ENCODE measurements at regions not wholly inside any gene's neighbourhood (a gene's known extent, or its start where the extent isn't known, plus 50 kb on each side); places are given as distances from the start of the nearest gene placed in this dataset.

DNA sequence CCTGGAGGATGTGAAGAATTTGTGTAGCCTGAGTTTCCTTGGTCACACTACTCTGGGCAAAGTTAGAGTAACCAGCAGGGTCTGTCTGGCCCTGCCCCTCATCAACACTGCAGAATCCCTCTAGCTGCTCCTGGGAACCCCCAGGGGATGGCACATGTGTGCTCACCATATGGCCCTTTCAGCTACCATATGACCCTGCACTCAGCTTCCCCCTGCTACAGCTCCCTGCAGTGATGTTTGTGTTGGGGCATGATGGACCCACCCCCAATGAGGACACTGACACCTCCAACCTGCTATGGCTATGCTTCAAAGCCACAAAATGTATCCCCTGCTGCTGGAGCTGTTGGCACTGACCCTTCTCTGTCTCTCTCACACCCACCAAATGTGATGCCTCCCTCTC, 152.7 kb downstream of the SNX18 start:
- DNase-seq, result no peak

DNA sequence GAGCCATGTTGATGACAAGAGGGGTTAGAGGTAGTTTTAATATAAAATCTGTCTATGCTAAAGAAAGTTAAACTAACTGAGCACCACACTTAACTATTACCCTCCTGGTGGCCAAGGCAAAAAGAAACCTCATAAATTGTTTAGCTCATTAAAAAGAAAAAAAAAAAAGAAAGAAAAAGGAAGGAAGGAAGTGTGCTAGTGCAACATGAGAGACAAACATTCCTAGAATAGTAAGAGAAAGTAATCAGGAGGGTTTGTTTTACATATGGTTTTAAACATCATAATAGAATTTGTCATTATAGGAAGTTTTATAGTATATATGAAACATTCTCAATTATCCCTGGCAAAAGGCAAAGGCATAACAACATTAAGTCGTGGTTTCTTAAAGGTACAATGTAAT, 152.3 kb downstream of the SNX18 start:
- DNase-seq, result no peak

DNA sequence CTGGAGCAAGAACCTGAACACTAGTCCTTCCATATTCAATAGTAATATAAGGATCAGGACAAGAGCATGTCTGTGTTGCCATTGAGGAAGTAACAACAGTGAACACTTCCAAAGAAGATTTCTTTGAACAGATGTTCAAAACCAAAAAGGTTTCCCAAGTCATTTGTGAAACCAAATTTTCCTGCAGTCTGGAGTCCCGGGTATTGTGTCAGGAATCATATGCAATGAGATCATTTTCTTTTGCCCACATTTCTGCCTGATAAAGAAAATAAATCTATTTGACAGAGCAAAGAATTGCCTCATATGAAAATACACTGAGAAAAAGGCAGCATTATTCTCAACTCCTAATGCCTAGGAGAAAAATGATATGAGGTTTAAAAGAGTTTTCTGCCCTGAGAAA, 151.7 kb downstream of the SNX18 start:
- DNase-seq, result no peak

DNA sequence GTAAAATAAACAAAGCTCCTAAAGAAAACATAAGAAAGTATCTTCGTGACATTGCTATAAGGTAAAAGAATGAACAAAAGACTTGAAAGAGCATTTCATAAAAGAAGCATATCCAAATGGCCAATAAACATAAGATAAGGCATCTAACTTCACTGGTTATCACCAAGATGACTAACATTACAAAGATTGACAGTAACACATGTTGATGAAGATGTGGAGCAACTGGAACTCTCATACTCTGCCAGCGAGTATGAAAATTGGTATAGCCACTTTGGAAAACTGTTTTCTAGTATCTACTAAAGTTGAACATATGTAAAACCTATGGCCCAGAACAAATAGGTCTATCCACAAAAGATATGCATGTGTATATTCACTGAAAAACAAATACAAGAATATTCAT, 150.5 kb downstream of the SNX18 start:
- DNase-seq, result no peak

DNA sequence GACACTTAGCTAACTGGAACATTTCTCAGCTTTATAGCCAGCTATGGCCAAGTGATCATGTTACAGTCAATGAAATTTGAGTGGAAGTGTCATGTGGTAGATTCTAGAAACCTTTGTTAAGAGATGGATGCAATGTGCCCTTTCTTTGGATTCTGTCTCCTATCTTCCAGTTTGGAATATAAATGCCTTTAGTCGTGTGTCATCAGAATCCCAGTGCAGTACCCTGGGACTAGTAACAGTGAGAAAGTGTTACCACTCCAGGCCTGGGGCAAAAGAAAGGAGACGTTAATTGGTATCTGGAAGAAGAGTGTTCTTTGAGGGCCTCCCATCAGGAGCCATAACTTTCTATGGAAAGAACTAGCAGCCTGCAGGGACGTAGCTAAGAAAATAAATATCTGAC, 149.6 kb downstream of the SNX18 start:
- no peak for DNase-seq

DNA sequence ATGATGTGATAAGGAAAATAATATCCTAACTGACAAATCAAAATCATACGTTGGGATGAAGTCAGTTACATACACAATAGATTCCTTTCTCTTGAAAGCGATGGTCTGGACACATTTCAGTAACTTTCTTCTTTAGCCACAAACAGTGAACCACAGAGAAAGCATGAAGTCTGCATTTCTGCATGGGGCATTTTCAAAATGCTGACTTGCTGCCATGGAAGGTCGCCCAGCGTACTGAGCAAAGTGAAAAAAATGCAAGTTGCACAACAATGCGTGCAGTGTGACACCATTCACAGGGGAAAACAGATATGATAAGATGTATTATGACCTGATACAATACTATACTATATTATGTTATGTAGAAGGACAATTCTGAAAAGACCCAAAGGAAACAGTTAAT, 146.3 kb downstream of the SNX18 start:
- DNase-seq, result no peak

DNA sequence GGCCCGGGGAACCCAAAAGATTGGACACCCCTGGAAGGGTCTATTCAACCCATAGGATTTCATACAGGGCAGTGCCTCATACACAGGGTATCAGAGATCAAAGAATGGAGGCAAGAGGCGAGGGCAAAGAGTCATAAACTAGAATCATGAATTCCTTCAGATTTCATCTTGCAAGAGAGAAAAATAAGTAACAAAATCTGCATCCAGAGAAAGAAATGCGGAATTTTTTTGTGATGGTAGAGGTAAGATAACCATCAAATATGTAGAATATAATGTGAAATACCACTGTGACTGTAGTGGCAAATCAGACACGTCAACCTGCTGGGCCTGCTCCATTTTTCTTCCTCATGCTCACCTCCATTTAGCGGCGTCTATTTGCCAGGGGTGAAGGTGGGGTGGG, 143.6 kb downstream of the SNX18 start:
- no peak for DNase-seq

DNA sequence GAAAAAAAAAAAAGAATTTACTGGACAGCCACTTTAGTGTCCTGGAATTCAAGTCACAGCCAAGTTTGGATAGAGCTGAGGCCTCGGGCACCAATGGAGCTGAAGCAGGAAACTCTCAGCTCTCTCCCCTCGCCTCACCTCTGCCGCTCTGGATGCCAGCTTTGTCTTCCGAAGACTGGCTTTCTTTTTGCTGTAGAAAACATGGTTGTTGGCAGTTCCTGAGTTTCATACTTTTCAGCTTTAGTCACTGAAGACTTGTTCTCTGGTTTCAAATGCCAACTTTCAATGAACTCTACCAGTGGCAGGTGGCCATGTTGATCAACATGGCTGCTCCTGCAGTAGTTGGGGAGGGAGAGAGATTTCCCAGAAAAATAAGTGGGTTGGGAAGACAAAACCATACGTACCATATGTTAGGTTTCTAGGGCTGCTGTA, 142.2 kb downstream of the SNX18 start:
- no peak for DNase-seq

DNA sequence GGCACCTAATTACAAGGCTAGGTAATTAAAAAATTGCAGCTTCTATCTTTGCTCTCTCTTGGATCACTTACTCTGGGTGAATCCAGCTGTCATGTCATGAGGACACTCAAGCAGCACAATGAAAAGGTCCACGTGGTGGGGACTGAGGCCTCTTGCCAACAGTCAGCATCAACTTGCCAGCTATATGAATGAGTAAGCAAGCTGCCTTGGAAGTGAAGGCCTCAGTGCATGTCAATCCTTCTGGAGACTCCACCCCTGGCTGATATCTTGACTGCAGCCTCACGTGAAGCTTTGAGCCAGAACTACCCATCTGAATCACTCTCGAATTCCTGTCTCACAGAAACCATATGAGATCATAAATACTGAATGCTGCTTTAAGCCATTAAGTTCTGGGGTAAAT, 140.5 kb downstream of the SNX18 start:
- DNase-seq, result no peak

DNA sequence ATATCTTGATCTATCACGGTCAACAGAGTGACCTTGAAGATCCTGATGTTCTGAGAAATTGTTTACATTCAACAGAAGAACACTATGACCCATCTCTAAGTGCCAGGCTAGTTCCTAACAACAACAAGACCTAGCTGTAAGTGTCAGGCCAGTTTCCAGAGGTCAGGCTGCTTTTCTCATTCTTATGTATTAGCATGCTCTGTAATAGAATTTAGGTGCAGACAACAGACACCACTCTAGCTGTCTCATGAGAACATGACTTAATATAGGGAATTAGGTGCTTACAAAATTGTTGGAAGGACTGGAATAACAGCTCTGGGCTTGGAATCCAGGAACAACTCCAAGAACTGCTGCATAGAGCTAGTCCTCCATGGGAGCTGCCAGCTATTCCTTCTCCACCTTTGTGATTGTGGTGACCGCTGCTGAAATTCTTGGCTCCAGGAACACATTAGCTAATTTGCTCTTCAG, 138.7 kb downstream of the SNX18 start:
- DNase-seq, result no peak

DNA sequence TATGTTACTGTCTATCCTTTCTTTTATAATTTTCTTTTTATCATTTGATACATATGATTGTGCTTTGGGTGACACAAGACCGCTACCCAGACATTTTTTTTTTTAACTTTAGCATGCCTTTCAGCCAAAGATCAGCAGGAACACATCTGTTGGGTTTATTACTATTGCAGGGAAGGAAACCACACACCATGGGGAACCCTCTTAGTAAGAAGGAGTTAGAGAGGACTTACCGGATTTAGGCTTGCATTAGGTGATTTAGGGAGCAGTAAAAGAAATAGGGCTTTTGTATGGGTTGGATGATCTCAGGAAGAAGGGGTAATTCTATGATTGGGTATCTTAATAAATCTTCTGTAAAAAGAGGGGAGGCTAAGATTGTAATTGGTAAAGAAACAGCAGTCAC, 138.2 kb downstream of the SNX18 start:
- no peak for DNase-seq

DNA sequence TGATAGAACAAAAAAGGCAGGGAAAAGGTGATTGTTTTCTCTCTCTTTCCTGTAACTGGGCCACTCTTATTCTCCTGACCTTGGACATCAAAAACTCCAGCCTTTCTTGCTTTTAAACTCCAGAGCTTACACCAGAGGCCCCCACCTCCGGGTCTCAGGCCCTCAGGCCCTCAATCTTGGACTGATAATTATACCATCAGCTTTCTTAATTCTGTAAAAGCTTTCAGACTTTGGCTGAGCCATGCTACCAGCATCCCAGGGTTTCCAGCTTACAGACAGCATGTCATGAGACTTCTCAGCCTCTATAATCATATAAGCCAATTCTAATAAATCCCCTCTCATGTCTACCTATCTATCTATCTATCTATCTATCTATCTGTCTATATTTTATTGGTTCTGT, 137.7 kb downstream of the SNX18 start:
- no peak for DNase-seq

DNA sequence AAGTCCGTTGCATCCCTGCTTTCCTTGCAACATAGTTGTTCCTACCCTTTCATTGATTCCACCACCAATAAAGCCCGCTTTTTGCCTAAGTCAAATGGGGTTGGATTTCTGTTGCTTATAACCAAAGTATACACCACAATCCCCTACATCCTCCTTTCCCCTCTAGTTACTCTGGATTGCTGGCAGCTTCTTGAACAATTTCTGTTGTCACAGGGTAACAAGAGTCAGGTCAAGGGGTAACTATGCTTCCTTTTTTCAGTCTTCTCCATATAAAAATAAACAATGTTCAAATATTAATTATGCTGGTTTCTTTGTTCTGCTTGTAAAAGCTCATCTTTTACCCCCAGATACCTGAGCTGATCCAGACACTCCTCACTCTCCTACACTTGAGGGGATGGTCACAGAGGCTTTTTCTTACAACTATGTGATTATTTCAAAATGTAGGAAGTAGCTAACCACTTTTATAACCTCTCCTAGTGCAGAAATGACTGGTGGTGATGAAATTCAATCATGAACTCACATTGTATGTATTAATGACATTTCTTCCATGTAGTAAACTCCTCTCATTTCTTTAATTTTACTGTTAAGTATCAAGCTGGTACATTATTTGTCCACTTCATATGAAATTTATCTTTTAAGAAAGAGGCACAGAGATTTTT, 136.5 kb downstream of the SNX18 start:
- no peak for DNase-seq

DNA sequence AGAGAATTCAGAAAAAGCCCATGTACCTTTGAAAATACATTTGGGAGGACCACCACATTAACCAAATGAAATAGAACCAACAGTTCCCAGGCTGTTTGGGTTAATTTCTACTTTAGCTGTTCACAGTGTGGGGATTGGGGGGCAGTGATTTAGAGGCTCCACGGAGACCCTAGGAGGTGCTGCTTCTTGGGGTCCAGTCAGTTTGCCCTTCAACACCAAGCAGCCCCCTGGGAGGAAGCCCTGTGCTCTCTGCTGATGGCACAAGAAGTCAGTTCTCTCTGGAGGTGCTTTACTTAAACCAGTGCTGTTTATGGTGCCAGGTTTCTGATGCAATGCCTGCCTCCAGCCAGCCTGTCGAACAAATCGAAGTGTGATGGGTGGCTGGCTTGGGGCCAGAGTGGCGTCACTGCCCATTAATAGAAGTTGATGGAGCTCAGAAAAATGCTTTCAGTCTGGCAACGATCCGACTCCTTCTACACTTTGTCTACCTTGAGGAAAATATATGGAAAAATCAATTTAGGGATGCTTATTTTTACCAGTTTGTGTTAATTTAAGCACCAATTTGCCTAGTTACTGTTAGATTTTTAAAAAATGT, 134.0 kb downstream of the SNX18 start:
- no peak for DNase-seq

DNA sequence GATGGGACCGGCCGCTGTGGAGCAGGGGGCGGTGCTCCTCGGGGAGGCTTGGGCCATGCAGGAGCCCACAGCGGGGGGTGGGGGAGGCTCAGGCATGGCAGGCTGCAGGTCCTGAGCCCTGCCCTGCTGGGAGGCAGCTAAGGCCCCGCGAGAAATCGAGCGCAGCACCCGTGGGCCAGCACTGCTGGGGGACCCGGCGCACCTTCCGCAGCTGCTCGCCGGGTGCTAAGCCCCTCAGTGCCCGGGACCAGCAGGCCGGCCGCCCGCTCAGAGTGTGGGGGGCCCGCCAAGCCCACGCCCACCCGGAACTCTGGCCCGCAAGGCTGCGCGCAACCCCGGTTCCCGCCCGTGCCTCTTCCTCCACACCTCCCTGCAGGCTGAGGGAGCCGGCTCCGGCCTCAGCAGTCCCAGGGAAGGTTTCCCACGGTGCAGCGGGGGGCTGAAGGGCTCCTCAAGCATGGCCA, 131.5 kb downstream of the SNX18 start:
- no peak for DNase-seq

DNA sequence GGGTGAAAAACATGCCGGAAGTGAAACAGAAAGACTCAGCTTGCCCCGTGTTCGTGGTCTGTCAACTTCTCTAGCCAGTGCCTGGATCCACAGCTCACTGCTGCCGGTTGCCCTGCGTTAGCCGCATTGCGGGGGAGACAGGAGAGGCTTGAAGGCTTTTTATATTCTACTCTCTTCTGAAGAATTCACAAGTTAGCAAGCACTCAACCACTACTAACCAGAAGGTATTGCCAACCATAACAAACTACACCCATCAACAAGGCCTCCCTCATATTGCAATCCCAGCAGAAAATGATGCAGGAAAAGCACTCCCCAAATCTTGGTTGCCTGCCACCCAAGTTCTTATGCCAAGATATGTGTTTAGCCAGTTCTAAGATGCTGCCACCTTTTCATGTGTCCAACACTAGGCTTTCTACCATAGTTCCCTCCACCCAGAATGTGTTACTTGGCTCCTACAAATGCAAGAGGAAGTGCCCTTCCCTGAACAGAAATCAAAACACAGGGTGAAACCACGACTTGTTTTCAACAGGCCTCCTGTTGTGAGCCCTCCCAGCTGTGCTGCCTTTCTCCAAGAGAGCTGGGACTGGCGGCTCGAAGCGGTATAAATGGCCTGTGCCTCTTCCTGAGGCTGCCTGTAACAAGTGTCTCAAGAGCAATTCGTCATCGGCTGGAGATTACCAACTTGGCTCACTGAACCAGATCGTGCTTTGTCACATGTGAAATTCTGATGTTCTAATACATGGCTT, 129.0 kb downstream of the SNX18 start:
- peak; percentile 18 for DNase-seq

DNA sequence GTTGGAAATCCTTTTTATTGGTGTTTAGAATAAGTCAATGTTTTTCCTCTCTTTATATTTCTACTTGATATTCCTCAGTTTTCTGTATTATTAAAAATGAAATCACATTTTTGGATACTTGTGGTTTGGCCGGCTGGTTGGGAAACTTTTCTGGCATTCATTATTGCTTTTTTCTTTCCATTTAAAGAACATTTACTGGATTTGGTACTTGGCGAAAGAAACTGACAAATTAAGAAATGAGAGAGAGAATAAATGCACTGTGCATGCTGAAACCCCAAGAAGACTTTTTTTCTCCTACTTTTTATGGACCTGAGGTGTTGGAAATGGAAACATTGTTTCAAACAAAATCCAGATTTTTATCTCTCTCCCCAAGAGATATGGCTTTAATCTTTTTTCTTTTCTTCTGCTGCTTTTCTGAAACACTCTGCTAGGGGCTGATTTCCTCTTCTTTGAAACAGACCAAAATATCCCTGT, 128.4 kb downstream of the SNX18 start:
- DNase-seq, result no peak

DNA sequence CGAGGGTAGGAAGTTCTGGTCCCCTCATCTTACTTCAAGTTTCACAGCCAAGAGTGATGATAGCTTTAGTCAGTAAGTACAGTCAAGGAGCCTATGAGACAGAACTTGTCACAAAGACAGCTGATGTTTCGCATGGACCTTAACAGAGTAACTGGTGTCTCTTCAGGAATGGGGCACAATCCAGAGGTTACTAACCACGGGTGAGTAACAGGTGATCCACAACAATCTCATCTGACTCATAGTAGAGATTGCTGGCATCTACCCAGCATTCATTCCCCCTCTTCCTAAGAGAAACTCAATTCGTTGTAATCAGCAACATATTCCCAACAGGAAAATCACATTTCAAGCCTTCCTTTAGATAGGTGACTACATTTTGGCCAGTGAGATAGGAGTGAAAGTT, 126.7 kb downstream of the SNX18 start:
- no peak for DNase-seq

DNA sequence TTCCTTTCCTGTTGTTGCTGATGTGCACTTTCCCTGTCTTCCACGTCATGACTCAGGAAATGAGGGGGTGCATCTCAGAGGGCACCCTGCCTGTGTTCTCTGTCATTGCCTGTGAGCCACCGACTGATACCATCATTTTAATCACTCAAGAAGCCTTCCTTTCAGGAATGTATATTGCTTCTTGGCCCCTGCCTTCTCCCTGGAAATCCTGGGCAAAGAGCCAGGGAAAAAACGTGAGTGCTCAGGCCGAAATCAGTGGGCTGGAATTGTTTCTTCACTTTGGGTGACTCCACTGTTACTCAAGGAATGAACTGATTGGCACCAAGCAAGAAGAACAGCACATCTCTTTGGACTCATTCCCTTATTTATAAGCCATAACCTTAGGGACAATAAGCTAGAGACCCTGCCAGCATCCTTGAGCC, 126.1 kb downstream of the SNX18 start:
- no peak for DNase-seq

DNA sequence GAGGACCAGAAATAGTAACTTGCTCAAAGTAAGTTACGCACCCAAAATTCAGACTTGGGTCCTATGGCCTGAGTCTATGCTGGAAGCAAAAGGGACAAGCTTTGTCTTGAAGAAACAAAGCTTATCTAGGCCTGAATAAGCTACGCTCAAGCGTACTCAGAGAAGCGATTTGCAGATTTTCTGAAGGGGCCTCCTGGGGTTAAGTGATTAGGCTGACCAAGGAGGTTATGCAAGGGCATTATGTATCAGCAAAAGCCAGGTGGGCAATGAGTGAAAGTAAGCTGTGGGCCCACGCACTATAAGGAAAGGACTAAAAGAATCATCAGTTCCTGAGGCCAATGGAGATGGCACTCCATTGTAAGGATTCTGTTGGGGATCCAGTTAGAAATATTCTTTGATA, 122.1 kb downstream of the SNX18 start:
- no peak for DNase-seq

DNA sequence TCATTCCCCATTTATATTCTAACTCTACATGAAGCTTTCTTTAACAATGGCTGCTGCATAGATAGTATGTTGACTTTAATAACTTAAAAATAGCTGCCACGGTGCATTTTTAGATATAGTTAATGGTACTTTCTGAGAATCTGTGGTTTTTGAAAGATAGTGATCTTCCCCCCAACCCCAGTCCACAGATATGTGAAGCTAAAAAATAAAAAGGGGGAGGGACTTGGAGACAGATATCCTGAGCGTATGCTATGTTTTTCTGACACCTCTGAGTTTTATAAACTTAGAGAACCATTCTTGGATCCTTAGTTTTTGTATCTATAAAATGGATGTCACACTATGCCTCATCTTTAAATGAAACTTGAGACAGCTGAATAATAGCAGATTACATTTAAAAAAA, 120.5 kb downstream of the SNX18 start:
- no peak for DNase-seq

DNA sequence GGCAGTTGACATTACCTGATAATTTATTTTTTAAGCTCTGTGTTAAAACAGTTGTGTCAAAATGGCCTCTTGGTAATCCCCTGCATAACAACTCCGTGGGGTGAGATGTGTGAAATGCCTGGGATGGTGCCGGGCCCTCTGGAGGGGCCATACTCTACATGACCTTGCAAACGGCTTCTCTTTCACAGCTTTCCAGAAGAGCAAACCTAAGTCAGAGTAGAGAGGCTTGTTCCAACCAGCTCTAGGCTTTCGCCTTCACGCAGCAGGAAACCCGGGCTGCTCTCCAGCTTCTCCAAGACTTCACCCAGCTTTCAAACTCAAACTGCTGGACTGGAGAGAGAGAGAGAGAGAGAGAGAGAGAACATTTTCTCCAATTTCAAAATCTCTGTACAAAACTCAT, 120.1 kb downstream of the SNX18 start:
- DNase-seq, result no peak

DNA sequence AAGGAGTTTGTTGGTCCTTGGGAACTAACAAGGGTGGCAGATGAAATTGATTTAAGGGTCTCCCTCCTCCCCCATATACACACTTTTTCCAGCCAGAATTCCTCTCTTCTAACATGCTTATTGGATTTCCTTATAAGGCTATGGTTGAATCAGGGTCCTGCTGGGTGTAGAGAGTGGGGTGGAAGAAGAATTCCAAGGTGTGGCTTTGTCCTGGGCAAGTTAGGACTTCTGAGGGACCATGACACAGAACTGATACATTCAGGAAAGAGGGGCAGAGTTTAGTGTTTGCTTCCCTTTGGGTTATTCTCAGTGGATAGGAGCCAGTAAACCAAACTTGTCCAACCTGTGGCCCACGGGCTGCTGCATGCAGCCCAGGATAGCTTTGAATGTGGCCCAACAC, 116.5 kb downstream of the SNX18 start:
- DNase-seq, result no peak

DNA sequence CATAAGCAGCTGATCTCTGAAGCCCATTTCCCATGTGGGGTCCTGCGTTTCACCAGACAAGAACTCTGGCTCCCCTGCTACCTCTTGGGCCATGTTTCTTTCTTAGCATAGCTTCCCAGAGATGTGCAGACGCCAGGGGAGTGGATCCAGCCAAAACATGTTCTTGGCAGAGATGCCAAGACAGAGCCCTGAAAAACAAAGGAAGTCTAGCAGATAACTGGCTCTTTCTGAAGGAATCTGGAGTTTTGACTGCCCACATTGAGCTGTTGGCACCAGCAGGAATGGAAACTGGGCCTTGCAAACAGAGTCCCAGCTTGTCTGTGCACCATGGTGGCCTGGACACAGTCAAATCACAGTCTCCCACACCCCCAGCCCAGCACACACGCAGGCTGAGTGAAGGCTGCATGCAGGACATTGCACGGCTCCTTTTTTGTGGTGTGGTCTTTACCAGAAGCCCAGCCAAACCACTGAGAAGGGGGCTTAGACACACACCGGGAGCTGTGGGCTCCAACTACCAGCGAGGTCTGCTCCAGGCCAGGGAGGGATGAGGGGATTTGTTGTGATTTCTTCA, 114.7 kb downstream of the SNX18 start:
- no peak for DNase-seq
